Hepatocyte (in vitro differentiated cells): ENCODE measurements at regions not wholly inside any gene's neighbourhood (a gene's known extent, or its start where the extent isn't known, plus 50 kb on each side); places are given as distances from the start of the nearest gene placed in this dataset.

Source experiments
- EZH2phosphoT487 ChIP-seq: fragments of 200-600 bp; sonication (generic); IDR thresholded peaks from one replicate; pipeline ENCODE4 v1.6.1; 2018; ENCODE audit warnings: antibody characterized with exemption, mild to moderate bottlenecking, low read depth, moderate library complexity; ENCODE audit not compliant: unreplicated experiment, severe bottlenecking
- TF ChIP-seq, protein P1 (sequence below): fragments of 200-600 bp; sonication (generic); IDR thresholded peaks from 2 replicates; pipeline ENCODE4 v1.5.1; 2016; ENCODE audit warnings: antibody characterized with exemption, mild to moderate bottlenecking; ENCODE audit not compliant: poor library complexity

GRCh38 chr12:98151105-98151590 is 364.2 kb upstream of the TMPO start:
- TF ChIP-seq, protein P1, sequence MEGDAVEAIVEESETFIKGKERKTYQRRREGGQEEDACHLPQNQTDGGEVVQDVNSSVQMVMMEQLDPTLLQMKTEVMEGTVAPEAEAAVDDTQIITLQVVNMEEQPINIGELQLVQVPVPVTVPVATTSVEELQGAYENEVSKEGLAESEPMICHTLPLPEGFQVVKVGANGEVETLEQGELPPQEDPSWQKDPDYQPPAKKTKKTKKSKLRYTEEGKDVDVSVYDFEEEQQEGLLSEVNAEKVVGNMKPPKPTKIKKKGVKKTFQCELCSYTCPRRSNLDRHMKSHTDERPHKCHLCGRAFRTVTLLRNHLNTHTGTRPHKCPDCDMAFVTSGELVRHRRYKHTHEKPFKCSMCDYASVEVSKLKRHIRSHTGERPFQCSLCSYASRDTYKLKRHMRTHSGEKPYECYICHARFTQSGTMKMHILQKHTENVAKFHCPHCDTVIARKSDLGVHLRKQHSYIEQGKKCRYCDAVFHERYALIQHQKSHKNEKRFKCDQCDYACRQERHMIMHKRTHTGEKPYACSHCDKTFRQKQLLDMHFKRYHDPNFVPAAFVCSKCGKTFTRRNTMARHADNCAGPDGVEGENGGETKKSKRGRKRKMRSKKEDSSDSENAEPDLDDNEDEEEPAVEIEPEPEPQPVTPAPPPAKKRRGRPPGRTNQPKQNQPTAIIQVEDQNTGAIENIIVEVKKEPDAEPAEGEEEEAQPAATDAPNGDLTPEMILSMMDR, result no peak
- no peak for TF ChIP-seq EZH2phosphoT487
